HG02763 (cell line): ENCODE measurements at regions not wholly inside any gene's neighbourhood (a gene's known extent, or its start where the extent isn't known, plus 50 kb on each side); places are given as distances from the start of the nearest gene placed in this dataset.

Source experiments
- ATAC-seq: cut with Tn5 transposase; IDR thresholded peaks from one replicate; pipeline ENCODE4 v1.9.1; 2021; ENCODE audit warnings: mild to moderate bottlenecking, moderate library complexity; ENCODE audit not compliant: unreplicated experiment

GRCh38 chr17:72534265-72534664 is 413.4 kb downstream of the SOX9 start:
- no peak for ATAC-seq

GRCh38 chr17:72534776-72535175 is 414.0 kb downstream of the SOX9 start:
- no peak for ATAC-seq

GRCh38 chr17:72535346-72535745 is 414.5 kb downstream of the SOX9 start:
- ATAC-seq: no peak

GRCh38 chr17:72535779-72536178 is 415.0 kb downstream of the SOX9 start:
- no peak for ATAC-seq

GRCh38 chr17:72536788-72537187 is 416.0 kb downstream of the SOX9 start:
- ATAC-seq: no peak

GRCh38 chr17:72538443-72538842 is 417.6 kb downstream of the SOX9 start:
- ATAC-seq: no peak

- no peak for ATAC-seq
Observed at GRCh38 chr17:72538901-72539352, 418.1 kb downstream of the SOX9 start.

- ATAC-seq: peak; percentile 87
Observed at GRCh38 chr17:72539981-72540897, 419.4 kb downstream of the SOX9 start.

GRCh38 chr17:72542317-72542716 is 421.5 kb downstream of the SOX9 start:
- ATAC-seq: no peak

- no peak for ATAC-seq
Observed at GRCh38 chr17:72545766-72546165, 424.9 kb downstream of the SOX9 start.

GRCh38 chr17:72553051-72553755 is 432.4 kb downstream of the SOX9 start:
- ATAC-seq: no peak

GRCh38 chr17:72554508-72554907 is 433.7 kb downstream of the SOX9 start:
- ATAC-seq: no peak

GRCh38 chr17:72555052-72555451 is 434.2 kb downstream of the SOX9 start:
- ATAC-seq: no peak

GRCh38 chr17:72556944-72557826 is 436.4 kb downstream of the SOX9 start:
- ATAC-seq: no peak

GRCh38 chr17:72558971-72559476 is 438.2 kb downstream of the SOX9 start:
- no peak for ATAC-seq

GRCh38 chr17:72560303-72561247 is 439.8 kb downstream of the SOX9 start:
- ATAC-seq: no peak

- no peak for ATAC-seq
Observed at GRCh38 chr17:72561266-72561665, 440.4 kb downstream of the SOX9 start.

- ATAC-seq: no peak
Observed at GRCh38 chr17:72561680-72562079, 440.9 kb downstream of the SOX9 start.

GRCh38 chr17:72562615-72563188 is 441.9 kb downstream of the SOX9 start:
- no peak for ATAC-seq
